Left ventricle myocardium inferior (tissue), 1 donor: ENCODE measurements at regions not wholly inside any gene's neighbourhood (a gene's known extent, or its start where the extent isn't known, plus 50 kb on each side); places are given as distances from the start of the nearest gene placed in this dataset.
A peak's percentile ranks its signal among the peaks of the same experiment; 100 is the strongest.

Experiments used
- DNase-seq: peaks from one replicate; pipeline ENCODE4 v3.0.0-alpha.2; 2020
- H3K27ac ChIP-seq: fragments of 200-600 bp; replicated peaks from 2 replicates; pipeline ENCODE4 v1.8.0; 2021
- H3K27me3 ChIP-seq: fragments of 200-600 bp; 2 replicates; pipeline ENCODE4 v1.8.0; 2021; ENCODE audit warnings: low read depth
- H3K36me3 ChIP-seq: fragments of 200-600 bp; 2 replicates; pipeline ENCODE4 v1.8.0; 2021
- H3K4me1 ChIP-seq: fragments of 200-600 bp; 2 replicates; pipeline ENCODE4 v1.8.0; 2021
- H3K4me3 ChIP-seq: fragments of 200-600 bp; 2 replicates; pipeline ENCODE4 v1.8.0; 2021; ENCODE audit warnings: mild to moderate bottlenecking, moderate library complexity
- H3K9me3 ChIP-seq: fragments of 200-600 bp; replicated peaks from 2 replicates; pipeline ENCODE4 v1.8.0; 2021
- intact Hi-C: fragments of 100-400 bp; cut with micrococcal nuclease; formaldehyde crosslinking; loops from one replicate; pipeline ENCODE4 v1.11.0; 2022
- TF ChIP-seq, protein P1 (sequence below): fragments of 200-600 bp; IDR thresholded peaks from 2 replicates; pipeline ENCODE4 v1.8.0; 2021; ENCODE audit warnings: antibody characterized with exemption, mild to moderate bottlenecking, borderline replicate concordance
- donor health status: DM: no; HTN: yes; CAD: no; lungs with severe emphysema.

GRCh38 chr6:132130626-132131298 is 179.6 kb upstream of the CCN2 start:
- intact Hi-C loops: no loop called here
- Histone ChIP-seq H3K36me3 (no peaks in the 10 kb centered on the region), H3K4me1 (peaks cover 45% of the 10 kb centered on the region), H3K27me3 (no peaks in the 10 kb centered on the region), H3K4me3 (peak overlapping the region; percentile 0), H3K27ac (peak overlapping the region; percentile 87), H3K9me3 (no peaks in the 10 kb centered on the region)
- peak; percentile 37 for DNase-seq
- TF ChIP-seq, protein P1, sequence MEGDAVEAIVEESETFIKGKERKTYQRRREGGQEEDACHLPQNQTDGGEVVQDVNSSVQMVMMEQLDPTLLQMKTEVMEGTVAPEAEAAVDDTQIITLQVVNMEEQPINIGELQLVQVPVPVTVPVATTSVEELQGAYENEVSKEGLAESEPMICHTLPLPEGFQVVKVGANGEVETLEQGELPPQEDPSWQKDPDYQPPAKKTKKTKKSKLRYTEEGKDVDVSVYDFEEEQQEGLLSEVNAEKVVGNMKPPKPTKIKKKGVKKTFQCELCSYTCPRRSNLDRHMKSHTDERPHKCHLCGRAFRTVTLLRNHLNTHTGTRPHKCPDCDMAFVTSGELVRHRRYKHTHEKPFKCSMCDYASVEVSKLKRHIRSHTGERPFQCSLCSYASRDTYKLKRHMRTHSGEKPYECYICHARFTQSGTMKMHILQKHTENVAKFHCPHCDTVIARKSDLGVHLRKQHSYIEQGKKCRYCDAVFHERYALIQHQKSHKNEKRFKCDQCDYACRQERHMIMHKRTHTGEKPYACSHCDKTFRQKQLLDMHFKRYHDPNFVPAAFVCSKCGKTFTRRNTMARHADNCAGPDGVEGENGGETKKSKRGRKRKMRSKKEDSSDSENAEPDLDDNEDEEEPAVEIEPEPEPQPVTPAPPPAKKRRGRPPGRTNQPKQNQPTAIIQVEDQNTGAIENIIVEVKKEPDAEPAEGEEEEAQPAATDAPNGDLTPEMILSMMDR: no peak

GRCh38 chr6:132128424-132128823 is 177.3 kb upstream of the CCN2 start:
- TF ChIP-seq, protein P1: no peak
- intact Hi-C loops: no loop called here
- peaks cover 36% of the 10 kb centered on the region for H3K4me1 ChIP-seq
- H3K27me3 ChIP-seq: no peaks in the 10 kb centered on the region
- no peak for DNase-seq
- H3K4me3 ChIP-seq: no peak overlapping the region
- no peak overlapping the region for H3K27ac ChIP-seq
- H3K36me3 ChIP-seq: no peaks in the 10 kb centered on the region
- H3K9me3 ChIP-seq: no peaks in the 10 kb centered on the region

DNA sequence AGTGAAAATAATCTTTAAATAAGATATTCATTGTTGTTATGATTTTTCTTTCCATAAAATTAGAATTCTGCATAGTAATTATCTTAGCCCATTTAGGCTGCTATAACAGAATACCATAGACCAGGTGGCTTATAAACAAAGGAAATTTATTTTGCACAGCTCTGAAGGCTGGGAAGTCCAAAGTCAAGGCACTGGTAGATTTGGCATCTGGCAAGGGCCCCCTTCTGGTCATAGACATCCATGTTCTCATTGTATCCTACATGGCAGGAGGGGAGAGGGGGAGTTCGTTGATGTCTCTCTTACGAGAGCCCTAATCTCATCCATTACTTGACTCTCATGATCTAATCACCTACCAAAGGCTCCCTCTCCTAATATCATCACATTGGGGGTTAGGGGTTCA is 175.0 kb upstream of the CCN2 start:
- Histone ChIP-seq H3K4me1 (peaks cover 13% of the 10 kb centered on the region), H3K27ac (no peak overlapping the region), H3K36me3 (no peaks in the 10 kb centered on the region), H3K4me3 (no peak overlapping the region), H3K9me3 (no peaks in the 10 kb centered on the region), H3K27me3 (no peaks in the 10 kb centered on the region)
- TF ChIP-seq, protein P1: no peak
- no peak for DNase-seq
- intact Hi-C loops: no loop called here

GRCh38 chr6:132122871-132123270 is 171.7 kb upstream of the CCN2 start:
- H3K9me3 ChIP-seq: no peaks in the 10 kb centered on the region
- no peaks in the 10 kb centered on the region for H3K4me1 ChIP-seq
- DNase-seq: no peak
- intact Hi-C loops: no loop called here
- no peak overlapping the region for H3K4me3 ChIP-seq
- H3K36me3 ChIP-seq: no peaks in the 10 kb centered on the region
- H3K27ac ChIP-seq: no peak overlapping the region
- TF ChIP-seq, protein P1: no peak
- H3K27me3 ChIP-seq: no peaks in the 10 kb centered on the region

DNA sequence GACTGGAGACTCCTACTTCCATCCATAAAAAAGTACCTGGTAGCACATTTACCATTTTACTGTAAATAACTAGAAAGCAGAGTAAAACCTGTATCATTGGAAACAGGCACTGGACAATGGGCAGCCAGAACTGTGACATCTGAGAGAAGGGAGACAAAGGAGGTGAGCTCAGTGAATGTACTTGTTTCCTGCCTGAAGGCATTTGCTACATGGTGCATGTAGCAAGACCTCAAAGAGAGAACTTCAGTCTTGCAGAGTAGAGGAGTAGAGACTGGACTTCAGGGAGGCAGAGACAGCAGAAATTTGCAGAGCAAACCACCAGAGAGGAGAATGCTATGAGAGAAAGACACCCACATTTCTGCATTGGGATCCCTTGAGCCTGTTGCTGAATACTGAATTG is 171.0 kb upstream of the CCN2 start:
- no peaks in the 10 kb centered on the region for H3K36me3 ChIP-seq
- H3K4me1 ChIP-seq: no peaks in the 10 kb centered on the region
- intact Hi-C loops: no loop called here
- TF ChIP-seq, protein P1: no peak
- no peaks in the 10 kb centered on the region for H3K27me3 ChIP-seq
- H3K27ac ChIP-seq: no peak overlapping the region
- H3K9me3 ChIP-seq: no peaks in the 10 kb centered on the region
- no peak for DNase-seq
- no peak overlapping the region for H3K4me3 ChIP-seq

- Histone ChIP-seq H3K4me1 (no peaks in the 10 kb centered on the region), H3K4me3 (no peak overlapping the region), H3K27ac (no peak overlapping the region), H3K9me3 (no peaks in the 10 kb centered on the region), H3K36me3 (no peaks in the 10 kb centered on the region), H3K27me3 (no peaks in the 10 kb centered on the region)
- DNase-seq: no peak
- intact Hi-C loops: no loop called here
- TF ChIP-seq, protein P1: no peak
These were observed 167.0 kb upstream of the CCN2 start for GRCh38 chr6:132118144-132118543.
